Motor neuron (in vitro differentiated cells): ENCODE measurements at regions not wholly inside any gene's neighbourhood (a gene's known extent, or its start where the extent isn't known, plus 50 kb on each side); places are given as distances from the start of the nearest gene placed in this dataset.

Experiments used
- ATAC-seq, 8 experiments: fragments of 200-7000 bp; cut with Tn5 transposase; replicated peaks in 6 of 8; 2 replicates each; pipeline ENCODE4 v1.8.0; 2021; ENCODE audit warnings: mild to moderate bottlenecking in 8 of 8, moderate library complexity in 8 of 8
- H3K27ac ChIP-seq, 2 donors: fragments of 250-450 bp; sonication (Bioruptor Pico); 2 replicates each; pipeline ENCODE4 v1.9.0; 2021; ENCODE audit warnings: antibody characterized with exemption in 2 of 2, mild to moderate bottlenecking in 2 of 2, moderate library complexity in 1 of 2
- H3K4me1 ChIP-seq, 2 donors: fragments of 250-450 bp; sonication (Bioruptor Pico); replicated peaks in 1 of 2; 2 replicates each; pipeline ENCODE4 v1.6.1; 2021; ENCODE audit warnings: antibody characterized with exemption in 2 of 2, mild to moderate bottlenecking in 2 of 2, moderate library complexity in 1 of 2
- H3K4me3 ChIP-seq, 5 donors: fragments of 250-450 bp; sonication (Bioruptor Pico); 2 replicates each; pipeline ENCODE4 v1.9.0; 2021; ENCODE audit warnings: antibody characterized with exemption in 5 of 5, mild to moderate bottlenecking in 5 of 5, moderate library complexity in 4 of 5
- WGBS, 10 experiments: fragments of 450-650 bp; shearing (Covaris generic); methylation state at CpG; one replicate each; pipeline ENCODE4 v1.0.0; 2022; 5-methylcytosine and 5-hydroxymethylcytosine counted together
- in situ Hi-C, 9 experiments: fragments of 400-800 bp; cut with MboI; loops; one replicate each; pipeline ENCODE4 v1.15.0; 2021; ENCODE audit warnings: low sequenced_read_pairs in 9 of 9, low pct_unique_long_range_greater_than_20kb in 2 of 9; ENCODE audit not compliant: unreplicated experiment in 9 of 9

- Histone ChIP-seq H3K4me3 (no peak overlapping the region), H3K27ac (no peak overlapping the region), H3K4me1 (no peaks in the 10 kb centered on the region)
- no peak for ATAC-seq
- in situ Hi-C loops: no loop called here
Observed at GRCh38 chr3:107289354-107289753, 87.9 kb upstream of the CCDC54 start.

- in situ Hi-C loops: no loop called here
- Histone ChIP-seq H3K27ac (no peak overlapping the region), H3K4me3 (no peak overlapping the region), H3K4me1 (no peaks in the 10 kb centered on the region)
- no peak for ATAC-seq
- WGBS, 10 experiments: 0 to 71% (median 50%) methylated on average over 1 of the region's 1 CpG
Observed at GRCh38 chr3:107294117-107294516, 83.1 kb upstream of the CCDC54 start.

GRCh38 chr3:107297597-107297996 lies 79.6 kb upstream of the CCDC54 start:
- in situ Hi-C loops: no loop called here
- ATAC-seq: no peak
- Histone ChIP-seq H3K4me1 (no peaks in the 10 kb centered on the region), H3K27ac (no peak overlapping the region), H3K4me3 (no peak overlapping the region)
- 33 to 100% (median 89%) methylated on average over 1 to 3 of the region's 3 CpGs; no CpG with 5 or more reads in 2 of the 10 experiments for WGBS, 10 experiments

GRCh38 chr3:107307205-107307604 lies 70.0 kb upstream of the CCDC54 start:
- Histone ChIP-seq H3K4me1 (no peaks in the 10 kb centered on the region), H3K4me3 (no peak overlapping the region), H3K27ac (no peak overlapping the region)
- WGBS, 10 experiments: 44 to 100% (median 88%) methylated on average over 1 to 2 of the region's 2 CpGs; no CpG with 5 or more reads in 1 of the 10 experiments
- no peak for ATAC-seq
- in situ Hi-C loops: no loop called here

- WGBS, 10 experiments: 0 to 100% (median 60%) methylated on average over 1 to 2 of the region's 2 CpGs; no CpG with 5 or more reads in 2 of the 10 experiments
- no peak overlapping the region for H3K27ac ChIP-seq
- ATAC-seq: no peak
- H3K4me3 ChIP-seq: no peak overlapping the region
- in situ Hi-C loops: no loop called here
- H3K4me1 ChIP-seq: no peaks in the 10 kb centered on the region
Observed at GRCh38 chr3:107308716-107309115, 68.5 kb upstream of the CCDC54 start.

GRCh38 chr3:107309312-107309711 lies 67.9 kb upstream of the CCDC54 start:
- no peak for ATAC-seq
- no peaks in the 10 kb centered on the region for H3K4me1 ChIP-seq
- 40 to 100% (median 50%) methylated on average over 1 of the region's 1 CpG; no CpG with 5 or more reads in 7 of the 10 experiments for WGBS, 10 experiments
- H3K4me3 ChIP-seq: no peak overlapping the region
- in situ Hi-C loops: no loop called here
- H3K27ac ChIP-seq: no peak overlapping the region

- ATAC-seq: no peak
- Histone ChIP-seq H3K4me1 (no peaks in the 10 kb centered on the region), H3K27ac (no peak overlapping the region), H3K4me3 (no peak overlapping the region)
- in situ Hi-C loops: no loop called here
- WGBS, 10 experiments: 7 to 100% (median 74%) methylated on average over 2 to 3 of the region's 3 CpGs; no CpG with 5 or more reads in 1 of the 10 experiments
Observed at GRCh38 chr3:107313711-107314110, 63.5 kb upstream of the CCDC54 start.

GRCh38 chr3:107315141-107315540 lies 62.1 kb upstream of the CCDC54 start:
- in situ Hi-C loops: no loop called here
- H3K27ac ChIP-seq: no peak overlapping the region
- ATAC-seq: no peak
- no peaks in the 10 kb centered on the region for H3K4me1 ChIP-seq
- 45 to 100% (median 78%) methylated on average over 1 to 4 of the region's 4 CpGs for whole genome bisulfite sequencing, 10 experiments
- no peak overlapping the region for H3K4me3 ChIP-seq

GRCh38 chr3:107323723-107324122 lies 53.5 kb upstream of the CCDC54 start:
- 0 to 100% (median 95%) methylated on average over 1 to 2 of the region's 2 CpGs; no CpG with 5 or more reads in 1 of the 10 experiments for WGBS, 10 experiments
- Histone ChIP-seq H3K27ac (no peak overlapping the region), H3K4me1 (no peaks in the 10 kb centered on the region), H3K4me3 (no peak overlapping the region)
- in situ Hi-C loops: no loop called here
- ATAC-seq: no peak

GRCh38 chr3:107325446-107325845 lies 51.8 kb upstream of the CCDC54 start:
- Histone ChIP-seq H3K4me1 (no peaks in the 10 kb centered on the region), H3K27ac (no peak overlapping the region), H3K4me3 (no peak overlapping the region)
- whole genome bisulfite sequencing, 10 experiments: 53 to 100% (median 73%) methylated on average over 1 to 7 of the region's 7 CpGs; no CpG with 5 or more reads in 1 of the 10 experiments
- ATAC-seq: no peak
- in situ Hi-C loops: no loop called here
